ENCODE measurements at regions not wholly inside any gene's neighbourhood (a gene's known extent, or its start where the extent isn't known, plus 50 kb on each side); places are given as distances from the start of the nearest gene placed in this dataset.

- DNase-seq = no peak
These were observed 68.0 kb upstream of the FAM20C start for GRCh38 chr7:124130-124949.

GRCh38 chr7:125061-125475 is 67.3 kb upstream of the FAM20C start:
- no peak for DNase-seq

- DNase-seq = no peak
These were observed 66.7 kb upstream of the FAM20C start for GRCh38 chr7:125661-126060.

- no peak for DNase-seq
These were observed 66.0 kb upstream of the FAM20C start for GRCh38 chr7:126368-126767.

- no peak for DNase-seq
These were observed 65.2 kb upstream of the FAM20C start for GRCh38 chr7:127064-127598.

DNA sequence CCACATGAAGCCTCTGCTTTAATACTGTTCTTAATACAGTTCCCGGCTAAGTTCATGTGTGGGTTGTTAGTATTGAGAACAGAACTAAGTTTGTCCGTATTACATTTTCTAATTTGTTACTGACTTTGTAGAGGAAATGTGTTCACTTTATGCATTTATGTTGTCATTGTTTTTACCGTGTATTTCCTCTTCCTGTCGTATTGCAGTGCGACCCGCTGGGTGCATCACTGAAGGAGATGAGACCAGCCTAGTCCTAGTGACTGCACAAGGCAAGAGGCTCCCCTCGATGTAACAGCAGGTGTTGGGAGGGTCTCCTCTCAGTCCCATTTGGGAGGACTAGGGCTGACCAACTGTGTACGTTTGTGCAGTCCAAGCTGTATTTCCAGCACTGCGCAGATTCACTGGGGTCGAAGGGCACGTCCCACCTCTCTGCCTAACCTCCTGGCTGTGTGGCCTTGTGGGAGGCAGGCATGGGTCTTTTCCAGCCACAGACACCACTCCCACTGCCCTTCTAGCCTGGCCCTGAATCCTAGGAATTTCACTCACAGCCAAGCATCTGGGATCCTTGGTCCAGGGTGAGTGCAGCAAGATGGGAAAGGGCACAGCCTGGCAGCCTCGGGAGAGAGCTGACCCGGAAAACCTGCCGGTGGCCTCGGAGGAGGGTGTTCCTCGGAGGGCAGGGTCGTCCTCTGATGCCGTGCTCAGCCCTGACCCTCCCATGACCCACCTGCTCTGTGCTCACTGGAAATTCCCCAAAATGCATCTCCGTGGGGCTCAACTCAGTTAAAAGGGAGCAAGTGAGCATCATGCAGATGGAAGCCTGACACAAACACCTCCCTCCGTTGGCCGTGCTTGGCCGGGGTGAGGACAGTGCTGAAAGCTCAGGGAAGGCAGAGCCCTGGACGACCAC is 63.9 kb upstream of the FAM20C start:
- DNase-seq = no peak

- no peak for DNase-seq
These were observed 62.8 kb upstream of the FAM20C start for GRCh38 chr7:129366-130221.

GRCh38 chr7:130222-130572 is 62.2 kb upstream of the FAM20C start:
- no peak for DNase-seq

GRCh38 chr7:130875-131780 is 61.2 kb upstream of the FAM20C start:
- no peak for DNase-seq

DNA sequence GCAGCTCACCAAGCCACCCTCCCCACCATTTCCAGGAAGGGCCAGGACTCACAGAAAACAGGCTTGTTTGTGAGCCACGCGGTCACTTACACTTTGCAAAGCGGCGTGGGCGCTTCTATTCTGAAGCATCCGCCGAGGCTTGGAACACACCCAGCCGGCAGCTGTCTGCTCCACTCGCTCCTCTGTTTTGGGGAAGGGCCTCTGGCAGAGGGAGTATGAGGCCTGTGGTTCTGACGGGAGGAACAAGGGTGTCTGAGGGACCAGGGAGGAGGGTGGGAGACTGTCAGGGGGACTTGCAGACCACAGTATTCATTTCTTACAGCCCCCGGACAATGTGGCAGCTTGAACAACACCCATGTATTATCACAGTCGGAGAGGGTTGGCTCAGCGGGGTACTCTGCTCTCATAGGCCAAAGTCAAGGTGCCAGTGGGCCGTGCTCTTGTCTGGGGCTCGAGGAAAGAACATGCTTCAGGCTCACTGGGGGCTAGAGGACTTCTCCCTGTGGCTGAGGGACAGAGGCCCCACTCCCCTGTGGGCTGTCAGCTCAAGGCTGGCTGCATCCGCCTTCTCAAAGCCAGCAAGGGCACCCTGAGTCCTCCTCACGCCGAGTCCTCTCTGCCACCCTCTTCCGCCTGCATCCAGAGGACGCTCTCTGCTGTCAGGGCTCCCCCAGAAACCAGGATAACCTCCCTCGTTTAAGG is 60.4 kb upstream of the FAM20C start:
- no peak for DNase-seq

DNA sequence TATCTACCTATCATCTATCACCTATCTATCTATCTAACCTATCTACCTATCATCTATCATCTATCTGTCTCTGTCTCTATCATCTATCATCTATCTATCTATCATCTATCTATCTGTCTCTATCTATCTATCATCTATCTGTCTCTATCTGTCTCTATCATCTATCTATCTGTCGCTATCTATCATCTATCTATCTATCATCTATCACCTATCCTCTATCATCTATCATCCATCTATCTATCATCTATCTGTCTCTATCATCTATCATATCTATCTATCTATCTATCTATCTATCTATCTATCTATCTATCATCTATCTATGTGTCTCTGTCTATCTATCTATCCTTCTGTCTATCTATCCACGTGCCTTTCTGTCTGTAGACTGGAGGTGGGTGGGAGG is 59.5 kb upstream of the FAM20C start:
- DNase-seq = no peak

GRCh38 chr7:133470-133869 is 58.9 kb upstream of the FAM20C start:
- no peak for DNase-seq

DNA sequence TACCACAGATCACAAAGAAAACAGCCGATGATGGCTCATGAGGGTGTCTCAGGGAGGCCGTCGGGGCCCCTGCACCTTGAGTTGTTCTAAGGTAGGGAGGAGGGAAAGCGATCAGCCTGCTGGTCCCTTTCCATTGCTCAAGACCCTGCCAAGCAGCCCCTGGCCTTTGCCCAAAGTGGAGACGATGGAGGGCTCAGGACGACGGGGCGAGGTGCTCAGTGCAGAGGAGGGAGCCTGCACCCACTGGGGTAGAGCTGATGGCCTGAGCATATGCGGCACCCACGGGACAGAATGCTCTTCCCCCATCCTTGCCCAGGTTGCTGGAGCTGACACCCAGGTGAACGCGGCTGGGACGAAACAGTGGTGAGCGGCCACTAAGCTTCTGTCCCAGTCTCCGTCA is 58.3 kb upstream of the FAM20C start:
- no peak for DNase-seq

GRCh38 chr7:134561-135256 is 57.7 kb upstream of the FAM20C start:
- no peak for DNase-seq

DNA sequence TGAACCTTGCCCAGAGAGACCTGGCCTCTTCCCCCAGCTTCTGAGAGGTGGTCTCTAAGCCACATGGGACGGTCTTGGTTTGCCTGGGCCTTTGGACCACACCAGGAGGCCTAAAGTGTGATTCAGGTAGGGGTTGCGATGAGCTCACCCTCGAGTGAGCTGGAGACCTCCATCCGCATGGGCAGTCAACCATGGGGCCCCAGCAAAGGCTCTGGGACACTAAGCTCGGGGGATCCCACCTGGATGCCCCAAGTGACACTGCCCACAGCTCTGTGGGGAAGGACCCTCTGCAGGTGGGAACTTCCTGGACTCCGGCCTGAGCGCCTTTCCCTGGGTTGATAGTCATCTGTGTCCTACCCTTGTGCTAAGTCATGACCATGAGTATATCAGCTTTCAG is 57.1 kb upstream of the FAM20C start:
- no peak for DNase-seq

GRCh38 chr7:135731-136645 is 56.4 kb upstream of the FAM20C start:
- DNase-seq = no peak

DNA sequence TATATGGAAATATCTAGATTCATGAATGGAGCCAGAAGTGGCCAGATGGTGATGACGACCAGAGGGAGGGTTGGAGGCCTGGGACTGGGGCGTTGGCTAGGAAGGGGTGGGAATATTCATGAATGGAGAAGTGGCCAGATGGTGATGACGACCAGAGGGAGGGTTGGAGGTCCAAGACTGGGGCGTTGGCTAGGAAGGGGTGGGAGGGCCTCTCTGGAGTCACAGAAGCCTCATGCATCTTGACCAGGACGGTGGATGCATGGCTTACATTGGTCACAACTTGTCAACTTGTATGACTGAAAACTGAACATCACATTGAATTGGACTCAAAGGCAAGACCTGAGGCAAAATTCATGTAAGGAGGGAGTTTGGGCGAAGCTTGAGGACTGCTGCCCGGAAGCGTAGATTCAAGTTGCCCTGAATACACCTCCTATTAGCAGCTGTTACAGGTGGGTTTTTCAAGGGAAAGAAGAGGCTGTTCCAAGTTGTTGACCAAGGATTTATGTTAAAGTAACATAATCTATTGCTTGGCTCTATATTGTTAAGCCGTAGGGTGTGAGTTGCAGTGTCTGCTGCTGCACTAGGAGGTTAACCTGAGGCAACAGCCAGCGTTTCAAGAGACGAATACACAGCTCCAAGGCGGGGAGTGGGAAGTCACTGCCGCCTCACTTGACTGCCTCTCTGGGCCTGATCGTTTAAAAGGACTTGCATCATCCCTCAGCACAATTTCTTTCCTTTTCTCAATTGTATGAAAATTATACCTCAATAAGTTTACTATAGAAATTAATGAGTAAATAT is 55.1 kb upstream of the FAM20C start:
- DNase-seq = no peak

- no peak for DNase-seq
These were observed 53.2 kb upstream of the FAM20C start for GRCh38 chr7:139131-139530.
